Hepatocyte (in vitro differentiated cells): ENCODE measurements at regions not wholly inside any gene's neighbourhood (a gene's known extent, or its start where the extent isn't known, plus 50 kb on each side); places are given as distances from the start of the nearest gene placed in this dataset.
A peak's percentile ranks its signal among the peaks of the same experiment; 100 is the strongest.

Source experiments
- EZH2 ChIP-seq: fragments of 200-600 bp; sonication (generic); IDR thresholded peaks from 2 replicates; pipeline ENCODE4 v1.6.1; 2016; ENCODE audit warnings: antibody characterized with exemption, mild to moderate bottlenecking, borderline replicate concordance
- EZH2phosphoT487 ChIP-seq: fragments of 200-600 bp; sonication (generic); IDR thresholded peaks from one replicate; pipeline ENCODE4 v1.6.1; 2018; ENCODE audit warnings: antibody characterized with exemption, mild to moderate bottlenecking, low read depth, moderate library complexity; ENCODE audit not compliant: unreplicated experiment, severe bottlenecking
- TF ChIP-seq, protein P1 (sequence below): fragments of 200-600 bp; sonication (generic); IDR thresholded peaks from 2 replicates; pipeline ENCODE4 v1.5.1; 2016; ENCODE audit warnings: antibody characterized with exemption, mild to moderate bottlenecking; ENCODE audit not compliant: poor library complexity

DNA sequence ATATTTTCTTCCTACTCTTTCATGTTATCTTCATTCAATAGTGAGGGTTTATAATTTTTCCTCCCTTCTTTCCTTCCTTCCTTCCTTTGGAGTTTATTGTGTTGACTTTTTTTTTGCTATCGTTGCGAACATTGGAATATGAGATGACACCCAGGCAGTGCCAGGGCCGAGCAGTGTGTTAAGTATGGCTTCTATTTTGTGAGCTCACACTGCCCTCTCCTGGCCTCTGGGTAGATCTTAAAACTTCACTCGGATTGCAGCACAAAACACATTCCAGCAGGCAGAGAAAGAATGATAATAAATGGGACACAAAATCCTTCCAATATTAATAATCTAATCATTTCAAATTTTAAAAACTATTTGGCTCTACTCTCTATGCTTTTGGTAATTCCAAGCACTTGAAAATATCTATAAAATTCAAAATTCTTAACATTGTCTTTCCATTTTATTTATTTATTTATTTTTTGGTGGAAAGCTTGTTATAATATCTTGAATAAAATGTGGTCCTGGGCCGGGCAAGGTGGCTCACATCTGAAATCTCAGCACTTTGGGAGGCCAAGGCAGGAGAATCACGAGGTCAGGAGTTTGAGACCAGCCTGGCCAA is 147.4 kb upstream of the OLIG3 start:
- TF ChIP-seq, protein P1, sequence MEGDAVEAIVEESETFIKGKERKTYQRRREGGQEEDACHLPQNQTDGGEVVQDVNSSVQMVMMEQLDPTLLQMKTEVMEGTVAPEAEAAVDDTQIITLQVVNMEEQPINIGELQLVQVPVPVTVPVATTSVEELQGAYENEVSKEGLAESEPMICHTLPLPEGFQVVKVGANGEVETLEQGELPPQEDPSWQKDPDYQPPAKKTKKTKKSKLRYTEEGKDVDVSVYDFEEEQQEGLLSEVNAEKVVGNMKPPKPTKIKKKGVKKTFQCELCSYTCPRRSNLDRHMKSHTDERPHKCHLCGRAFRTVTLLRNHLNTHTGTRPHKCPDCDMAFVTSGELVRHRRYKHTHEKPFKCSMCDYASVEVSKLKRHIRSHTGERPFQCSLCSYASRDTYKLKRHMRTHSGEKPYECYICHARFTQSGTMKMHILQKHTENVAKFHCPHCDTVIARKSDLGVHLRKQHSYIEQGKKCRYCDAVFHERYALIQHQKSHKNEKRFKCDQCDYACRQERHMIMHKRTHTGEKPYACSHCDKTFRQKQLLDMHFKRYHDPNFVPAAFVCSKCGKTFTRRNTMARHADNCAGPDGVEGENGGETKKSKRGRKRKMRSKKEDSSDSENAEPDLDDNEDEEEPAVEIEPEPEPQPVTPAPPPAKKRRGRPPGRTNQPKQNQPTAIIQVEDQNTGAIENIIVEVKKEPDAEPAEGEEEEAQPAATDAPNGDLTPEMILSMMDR: peak; percentile 77
- TF ChIP-seq EZH2 (no peak), EZH2phosphoT487 (no peak)
